Jurkat, Clone E6-1 (cell line): ENCODE measurements at regions not wholly inside any gene's neighbourhood (a gene's known extent, or its start where the extent isn't known, plus 50 kb on each side); places are given as distances from the start of the nearest gene placed in this dataset.
"Not testable (repeated sequence)": the region's sequence is repeated elsewhere in the genome, so short reads cannot be mapped to it uniquely, and the experiment has no call there.

ENCODE experiments used
- DNase-seq: peaks from one replicate; pipeline ENCODE4 v3.0.0-alpha.2; 2011; ENCODE audit warnings: low read depth, low spot score
- H3K4me3 ChIP-seq: 2 replicates; pipeline ENCODE4 v1.5.1; 2011; ENCODE audit warnings: mild to moderate bottlenecking, low read length, control low read depth, moderate library complexity

DNA sequence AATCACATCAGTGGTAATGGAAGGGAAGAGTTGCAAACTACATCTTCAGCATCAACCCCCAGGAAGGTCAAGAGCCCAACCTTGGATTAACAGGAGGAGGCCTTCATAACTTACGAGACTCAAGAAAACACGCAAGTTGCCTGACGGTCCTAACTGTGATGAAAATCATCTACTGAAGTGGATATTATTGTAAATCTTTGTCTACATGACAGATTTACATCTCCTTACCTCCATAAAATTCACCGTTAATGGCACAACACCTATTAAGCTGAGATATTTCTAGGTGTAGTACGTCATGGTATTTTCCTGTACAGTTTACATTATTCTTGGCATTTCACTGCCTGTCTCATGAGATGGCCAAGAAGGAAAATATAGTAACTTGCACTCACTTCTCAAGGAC, 332.0 kb downstream of the NSUN3 start:
- no peak for DNase-seq
- no peak overlapping the region for H3K4me3 ChIP-seq

DNA sequence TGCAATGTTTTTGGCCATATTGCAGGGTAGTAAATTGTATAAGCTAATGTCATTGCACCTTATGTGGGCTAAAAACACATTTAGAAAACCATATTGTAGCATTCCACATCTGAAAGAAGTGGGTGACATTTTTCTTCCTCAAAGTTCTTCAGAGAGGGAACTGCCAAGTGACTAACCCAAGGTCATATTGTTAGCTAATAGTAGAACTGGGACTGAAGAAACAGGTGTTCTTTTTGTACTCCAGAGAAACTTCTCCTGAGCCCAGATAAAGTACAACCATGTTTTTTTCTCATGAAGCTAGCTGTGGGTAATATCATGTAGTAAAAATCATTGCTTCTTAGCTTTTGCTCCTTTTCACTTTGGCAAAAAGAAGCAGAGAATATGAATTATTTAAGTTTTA, 333.0 kb downstream of the NSUN3 start:
- DNase-seq, result no peak
- H3K4me3 ChIP-seq, result no peak overlapping the region

DNA sequence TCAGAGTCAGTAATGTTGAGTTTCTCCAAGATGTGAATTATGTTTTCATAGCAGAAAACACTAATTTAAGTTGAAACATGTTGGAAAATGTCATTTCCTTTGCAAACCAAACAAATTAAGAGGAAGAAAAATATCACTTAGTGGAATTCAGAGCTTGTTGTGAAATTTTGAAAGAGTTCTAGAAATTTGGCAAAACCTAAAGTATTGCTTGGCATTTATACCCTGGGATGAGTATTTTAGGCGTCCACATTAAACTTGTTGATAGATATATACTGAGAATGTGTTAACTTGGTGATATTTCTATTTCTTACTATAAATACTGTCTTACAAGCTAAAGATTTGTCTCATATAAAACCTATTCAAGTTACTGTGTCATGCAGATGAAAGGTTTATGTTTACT, 335.2 kb downstream of the NSUN3 start:
- no peak for DNase-seq
- H3K4me3 ChIP-seq, result no peak overlapping the region

DNA sequence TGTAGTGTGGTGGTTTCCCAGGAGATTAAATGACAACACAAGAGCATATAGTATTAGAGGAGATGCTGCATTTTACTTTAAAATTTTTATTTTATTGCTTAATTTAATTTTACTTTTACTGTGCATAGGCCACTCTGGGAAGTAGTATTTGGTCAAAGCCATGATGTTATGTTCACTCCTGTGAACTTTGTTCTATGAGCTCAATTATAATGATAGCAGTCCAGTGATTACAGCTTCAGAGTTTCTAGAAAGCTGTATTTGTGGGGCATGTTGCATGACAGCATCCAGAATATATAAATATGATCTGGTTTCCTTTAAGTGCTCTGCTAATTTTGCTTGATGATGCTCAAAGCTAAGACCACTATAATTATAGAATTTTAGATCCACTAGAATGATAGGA, 338.6 kb downstream of the NSUN3 start:
- no peak for DNase-seq
- H3K4me3 ChIP-seq, result no peak overlapping the region

DNA sequence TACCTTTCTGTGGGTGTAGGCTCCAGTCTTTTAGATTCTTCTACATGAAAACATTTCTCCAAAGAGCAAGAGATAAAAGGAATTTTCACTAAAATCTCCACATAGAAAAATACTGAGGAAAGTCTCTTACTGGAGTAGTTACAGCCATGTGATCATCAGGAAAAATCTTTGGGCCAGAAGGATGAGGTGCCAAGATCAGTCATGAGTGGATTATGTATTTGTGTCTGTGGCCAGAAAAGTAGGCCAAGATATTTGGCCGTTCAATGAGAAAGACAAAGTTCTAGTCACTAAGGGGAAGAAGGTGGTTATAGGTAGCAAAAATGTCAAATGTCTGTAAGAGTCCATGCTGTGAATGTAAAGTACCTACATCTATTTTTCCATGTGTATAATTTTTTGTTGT, 339.3 kb downstream of the NSUN3 start:
- H3K4me3 ChIP-seq, result no peak overlapping the region

DNA sequence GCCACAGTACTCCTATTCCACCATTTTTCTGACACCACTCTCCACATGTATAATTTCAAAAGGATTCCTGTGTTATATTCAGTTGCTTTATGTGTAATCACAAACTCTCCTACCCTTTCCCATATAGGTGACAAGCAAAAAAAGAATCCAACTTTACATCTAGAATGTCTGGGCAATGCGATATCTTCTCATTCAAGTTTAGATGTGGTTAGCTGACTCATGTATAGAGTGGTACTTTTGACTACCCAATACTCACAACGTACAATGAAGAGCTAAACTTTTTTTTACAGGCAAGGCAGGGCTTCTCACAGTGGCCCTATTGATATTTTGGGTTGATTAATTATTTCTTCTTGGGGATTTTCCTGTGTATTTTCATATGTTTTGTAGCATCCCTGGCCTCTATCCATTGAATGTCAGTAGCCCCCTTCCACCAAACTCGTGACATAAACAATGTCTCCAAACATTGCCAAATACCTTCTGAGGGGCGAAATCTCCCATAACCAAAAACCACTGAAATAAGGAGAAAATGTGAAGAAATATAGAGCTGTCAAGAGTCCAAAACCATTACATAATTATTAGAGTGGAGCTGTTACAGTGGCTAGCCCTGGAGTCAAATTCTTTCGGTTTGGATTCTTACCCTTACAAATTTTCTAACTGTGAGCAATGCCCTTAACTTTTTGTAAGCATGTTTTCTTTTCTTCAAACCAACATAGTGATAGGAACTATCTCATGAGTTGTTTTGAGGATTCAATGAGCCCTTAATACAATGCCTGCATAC, 342.6 kb downstream of the NSUN3 start:
- DNase-seq, result no peak

More for the DNA sequence above, 339.3 kb downstream of the NSUN3 start:
- DNase-seq, result no peak

DNA sequence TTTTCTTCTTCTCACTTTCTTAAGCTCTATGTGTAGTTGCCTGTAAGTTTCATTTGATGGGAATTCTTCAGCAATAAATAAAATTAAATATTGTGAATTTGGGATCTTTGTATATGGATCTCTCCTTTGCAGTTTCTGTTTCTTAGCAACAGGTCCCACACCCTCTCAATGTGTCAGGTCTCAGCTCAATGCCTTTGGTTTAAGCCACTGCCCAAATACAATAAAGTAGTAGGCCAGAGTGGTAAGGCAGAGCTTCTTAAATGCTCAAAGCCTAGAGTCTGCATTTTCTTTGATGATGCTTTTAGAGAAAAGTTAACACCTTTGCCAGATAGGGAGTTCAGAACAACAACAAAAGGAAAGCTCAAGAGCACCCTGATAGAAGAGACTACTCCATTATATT, 343.7 kb downstream of the NSUN3 start:
- H3K4me3 ChIP-seq, result no peak overlapping the region
- no peak for DNase-seq

More for the DNA sequence above, 342.6 kb downstream of the NSUN3 start:
- no peak overlapping the region for H3K4me3 ChIP-seq

DNA sequence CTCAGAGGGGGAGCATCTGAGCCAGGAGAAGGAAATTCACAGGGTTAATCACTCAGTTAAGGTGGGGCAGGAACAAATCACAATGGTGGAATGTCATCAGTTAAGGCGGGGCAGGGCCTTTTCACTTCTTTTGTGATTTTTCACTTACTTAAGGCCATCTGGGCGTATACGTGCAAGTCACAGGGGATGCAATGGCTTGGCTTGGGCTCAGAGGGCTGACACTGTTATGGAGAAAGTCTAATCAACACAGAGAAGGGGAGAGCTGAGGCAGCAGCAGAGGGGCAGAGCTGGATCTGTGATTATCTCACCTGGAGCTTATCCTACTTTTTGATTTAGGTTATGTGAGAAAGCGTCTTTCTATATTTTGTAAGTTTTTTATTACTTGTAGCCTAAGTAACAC, 350.1 kb downstream of the NSUN3 start:
- DNase-seq, H3K4me3 ChIP-seq: not testable (repeated sequence)

DNA sequence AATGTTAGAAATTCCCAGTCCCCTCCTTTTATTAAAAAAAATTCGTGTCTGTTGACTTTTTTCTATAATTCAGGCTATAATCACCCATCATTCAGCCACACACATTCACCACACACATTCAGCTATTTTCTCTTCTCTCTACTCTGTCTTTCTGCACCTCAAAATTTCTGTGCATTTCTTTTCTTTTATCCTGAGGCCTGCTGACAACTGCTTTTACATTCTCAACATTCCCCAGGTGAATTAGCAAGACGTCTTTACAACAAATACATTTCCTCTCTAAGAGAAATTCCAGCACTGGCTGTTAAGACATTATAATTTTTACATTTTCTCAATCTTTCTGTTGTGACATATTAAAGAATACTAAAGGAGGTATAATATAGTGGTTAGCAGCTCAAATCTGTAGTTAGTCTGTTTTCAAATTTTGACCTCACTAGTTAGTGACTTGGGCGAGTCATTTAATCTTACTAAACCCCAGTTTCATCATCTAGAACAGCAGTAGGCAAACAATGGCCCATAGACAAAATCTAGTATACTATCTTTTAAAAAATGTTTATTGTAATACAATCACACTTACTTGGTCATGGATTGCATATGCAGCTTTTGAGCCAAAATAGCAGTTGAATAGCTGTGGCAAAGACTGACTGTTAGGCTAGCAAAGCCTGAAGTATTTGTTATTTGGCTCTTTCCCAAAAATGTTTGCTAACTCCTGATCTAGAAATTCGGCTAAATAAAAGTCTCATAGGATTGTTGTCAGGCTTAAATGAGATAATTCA, 350.7 kb downstream of the NSUN3 start:
- no peak for DNase-seq

DNA sequence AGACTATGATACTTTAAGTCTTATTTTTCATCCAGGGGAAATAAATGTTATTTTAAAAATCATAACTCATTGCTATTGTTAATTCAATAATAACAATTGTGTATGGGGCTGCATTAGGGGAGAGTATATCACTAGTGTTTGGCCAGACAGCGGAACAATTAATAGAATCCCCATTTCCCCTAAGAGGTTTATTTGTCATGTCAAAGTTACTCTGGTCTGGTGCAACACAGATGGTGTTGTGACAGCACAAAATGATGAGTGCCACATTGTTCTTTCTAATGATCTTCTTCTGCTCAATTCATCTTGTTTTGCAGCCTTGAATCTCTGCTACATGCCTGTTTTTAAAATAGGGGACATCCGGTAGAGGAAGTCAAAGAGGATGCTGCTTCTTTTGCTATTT, 351.6 kb downstream of the NSUN3 start:
- no peak overlapping the region for H3K4me3 ChIP-seq
- DNase-seq, result no peak

More for the DNA sequence above, 350.7 kb downstream of the NSUN3 start:
- no peak overlapping the region for H3K4me3 ChIP-seq

DNA sequence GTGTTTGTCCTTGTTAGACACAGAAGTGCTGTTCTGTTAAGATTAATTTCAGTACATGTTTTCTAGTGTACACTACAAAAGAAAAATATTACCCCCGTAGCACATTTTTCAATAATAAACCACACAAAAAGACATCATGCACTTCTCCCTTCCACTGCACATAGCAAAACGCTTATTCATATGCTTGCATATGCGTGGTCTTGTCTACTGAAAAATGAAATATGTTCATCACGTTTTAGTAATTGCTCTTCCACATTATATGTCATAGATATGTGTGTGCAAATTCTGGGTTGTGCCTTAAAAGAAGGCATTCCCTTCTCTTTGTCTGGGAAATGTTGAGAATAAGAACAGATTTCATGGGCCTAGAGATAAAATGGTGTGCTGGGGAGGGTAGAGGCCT, 353.9 kb downstream of the NSUN3 start:
- H3K4me3 ChIP-seq, result no peak overlapping the region
- no peak for DNase-seq

DNA sequence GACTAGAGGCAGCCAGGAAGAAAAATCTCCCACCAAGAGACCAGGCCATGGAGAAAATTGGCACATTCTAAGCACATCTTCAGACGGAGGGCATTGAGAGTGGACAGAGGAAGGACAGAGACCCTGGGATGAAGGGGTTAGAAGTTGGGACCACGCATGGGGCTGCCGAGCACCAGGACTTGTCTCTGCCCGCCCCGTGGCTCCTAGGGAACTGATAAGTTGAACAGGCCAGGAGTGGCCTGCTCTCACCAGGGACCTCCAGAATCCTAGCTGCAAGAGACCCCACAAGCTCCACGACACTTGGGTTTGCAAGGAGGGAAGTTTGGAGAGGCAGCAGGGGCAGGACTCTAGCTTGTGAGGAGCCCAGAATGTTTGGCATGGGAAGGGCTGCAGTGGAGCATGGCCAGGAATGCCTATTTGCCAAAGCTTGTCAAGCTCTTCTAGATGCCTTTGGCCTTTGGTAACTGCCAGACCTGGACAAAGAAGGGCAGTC, 355.1 kb downstream of the NSUN3 start:
- H3K4me3 ChIP-seq, result no peak overlapping the region
- no peak for DNase-seq

DNA sequence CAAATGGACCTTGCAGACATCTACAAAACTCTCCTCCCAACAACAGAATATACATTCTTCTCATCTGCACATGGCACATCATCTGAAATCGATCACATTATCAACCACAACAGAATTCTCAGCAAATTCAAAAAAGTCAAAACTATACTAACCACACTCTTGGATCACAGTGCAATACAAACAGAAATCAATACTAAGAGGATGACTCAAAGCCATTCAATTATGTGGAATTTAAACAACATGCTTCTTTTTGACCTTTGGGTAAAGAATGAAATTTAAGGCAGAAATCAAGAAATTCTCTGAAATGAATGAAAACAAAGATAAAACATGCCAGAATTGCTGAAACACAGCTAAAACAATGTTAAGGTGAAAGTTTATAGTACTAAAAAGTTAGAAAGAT, 358.1 kb downstream of the NSUN3 start:
- H3K4me3 ChIP-seq, result no peak overlapping the region
- DNase-seq, result no peak

DNA sequence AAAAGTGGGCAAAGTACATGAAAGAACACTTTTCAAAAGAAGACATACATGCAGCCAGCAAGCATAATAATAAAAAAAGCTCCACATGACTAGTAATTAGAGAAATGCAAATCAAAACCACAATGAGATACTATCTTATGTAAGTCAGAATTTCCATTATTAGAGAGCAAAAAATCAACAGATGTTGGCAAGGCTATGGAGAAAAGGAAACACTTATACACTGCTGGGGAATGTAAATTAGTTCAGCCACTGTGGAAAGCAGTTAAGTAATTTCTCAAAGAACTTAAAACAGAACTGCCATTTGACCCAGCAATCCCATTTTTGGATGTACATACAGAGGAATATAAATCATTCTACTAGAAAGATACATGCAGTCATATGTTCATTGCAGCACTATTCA, 360.7 kb downstream of the NSUN3 start:
- no peak overlapping the region for H3K4me3 ChIP-seq
- no peak for DNase-seq

DNA sequence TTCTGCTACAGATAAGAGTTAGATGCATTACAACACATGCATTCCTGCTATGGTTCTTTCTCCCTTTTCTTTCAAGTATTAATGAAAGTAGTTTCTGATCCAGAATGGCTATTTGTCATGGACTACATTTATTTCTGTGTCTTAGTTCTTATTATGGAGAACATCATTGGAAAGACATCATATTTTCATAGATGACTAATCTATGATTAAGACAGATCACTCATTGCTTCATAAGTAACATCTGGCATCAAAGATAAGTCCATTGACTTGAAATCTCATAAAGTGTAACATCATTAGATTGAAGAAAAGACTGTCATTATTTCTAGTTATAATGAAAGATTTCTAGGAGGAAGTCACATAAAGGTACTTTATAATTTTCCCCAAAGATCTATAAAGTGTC, 366.7 kb downstream of the NSUN3 start:
- no peak overlapping the region for H3K4me3 ChIP-seq
- DNase-seq, result no peak

DNA sequence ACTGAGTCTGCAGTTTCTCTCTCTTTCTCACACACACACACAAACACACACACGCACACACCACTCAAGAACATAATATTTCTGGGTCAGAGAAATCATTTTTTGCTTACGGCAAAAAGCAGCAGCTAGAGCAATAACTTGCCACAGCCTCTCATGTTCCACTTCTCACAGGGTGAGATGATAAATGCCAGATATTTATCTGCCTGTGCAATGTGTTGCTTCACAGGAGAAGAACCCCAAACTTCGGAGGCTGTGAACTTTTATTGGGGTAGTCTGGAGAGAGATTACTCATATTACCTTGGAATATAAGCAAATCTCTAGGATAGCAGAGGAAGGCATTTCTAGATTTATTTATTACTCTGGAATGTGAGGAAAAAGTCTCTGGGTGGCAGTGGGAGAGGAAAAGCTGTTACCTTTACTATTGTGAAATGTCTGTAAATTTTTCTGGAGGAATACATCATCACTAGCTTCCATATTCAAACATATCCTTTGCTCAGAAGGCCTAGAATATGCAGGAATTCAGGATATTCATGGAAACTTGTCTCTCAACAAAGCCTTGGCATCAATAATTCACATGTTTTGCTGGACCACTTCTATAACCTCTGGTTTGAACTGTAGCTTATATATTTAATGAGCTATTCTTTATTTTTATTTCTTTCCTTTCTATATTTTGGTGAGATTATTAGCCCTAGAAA, 369.2 kb downstream of the NSUN3 start:
- H3K4me3 ChIP-seq, result no peak overlapping the region
- DNase-seq, result no peak

DNA sequence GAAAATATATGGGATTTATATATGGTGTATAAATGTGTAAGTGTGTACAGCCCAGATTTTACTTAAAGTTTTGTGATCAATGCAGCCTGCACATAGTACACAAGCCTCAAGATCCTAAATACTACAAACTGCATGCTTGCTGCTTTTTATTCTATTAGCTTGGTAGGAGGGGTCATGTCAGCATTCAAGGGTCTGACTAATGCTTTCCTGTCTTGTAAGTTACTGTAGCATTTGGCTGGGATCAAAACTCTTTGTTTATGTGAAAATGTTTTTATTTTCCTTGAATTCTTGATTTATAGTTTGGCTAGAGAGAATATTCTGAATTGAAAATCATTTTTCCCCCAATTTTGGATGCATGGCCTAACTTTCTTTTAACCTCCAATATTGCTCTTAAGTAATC, 370.9 kb downstream of the NSUN3 start:
- no peak overlapping the region for H3K4me3 ChIP-seq
- DNase-seq, result no peak

DNA sequence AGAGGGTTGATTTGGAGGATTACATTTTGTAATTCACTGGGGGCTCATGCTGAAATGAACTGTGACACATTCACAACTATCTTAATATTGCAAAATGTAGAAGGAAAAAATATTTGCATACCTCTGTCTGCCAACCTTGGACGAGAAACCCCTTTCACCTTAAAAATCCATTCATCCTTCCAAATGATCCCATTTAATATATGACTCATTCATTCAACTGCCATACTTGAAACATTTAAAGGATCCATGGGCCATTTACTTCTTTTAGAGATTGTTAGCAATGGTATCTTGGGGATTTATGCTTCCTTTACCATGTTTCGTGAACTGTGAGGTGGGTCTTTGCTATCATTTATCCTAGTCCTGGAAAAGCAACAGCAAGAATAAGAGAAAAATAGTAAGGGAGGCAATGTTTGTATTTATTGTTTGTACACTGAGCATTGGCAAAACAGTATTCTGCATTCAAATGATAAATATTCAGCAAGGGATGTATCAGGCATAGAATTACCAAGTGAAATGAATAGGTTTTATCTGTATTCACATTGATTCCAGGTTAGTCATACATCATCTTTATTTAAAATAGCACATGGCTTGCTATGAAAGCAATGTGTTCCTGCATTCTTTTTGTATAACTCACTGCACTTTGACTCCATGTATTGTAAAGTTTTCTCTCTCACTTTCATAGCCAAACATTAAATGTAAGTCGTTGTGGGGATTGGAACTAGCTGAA, 378.1 kb downstream of the NSUN3 start:
- H3K4me3 ChIP-seq, result no peak overlapping the region
- DNase-seq, result no peak

DNA sequence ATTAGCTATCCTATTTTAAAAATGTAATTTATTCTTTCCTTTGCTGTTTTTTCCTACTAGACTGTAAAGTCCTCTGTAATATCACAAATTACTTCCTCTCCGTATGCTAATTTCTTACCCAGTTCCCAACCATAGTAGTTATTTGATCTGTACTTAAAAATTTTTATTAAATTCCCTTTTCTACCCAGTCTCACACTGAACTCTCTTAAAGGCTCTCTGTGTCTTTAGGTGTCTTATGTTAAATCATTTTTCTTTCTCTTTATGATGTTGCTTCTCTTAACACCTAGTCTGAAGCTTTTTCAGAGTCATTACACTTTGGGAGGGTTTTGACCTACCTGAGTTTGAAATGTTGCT, 378.6 kb downstream of the NSUN3 start:
- no peak overlapping the region for H3K4me3 ChIP-seq
- DNase-seq, result no peak
